Panc1 (cell line): ENCODE measurements at regions not wholly inside any gene's neighbourhood (a gene's known extent, or its start where the extent isn't known, plus 50 kb on each side); places are given as distances from the start of the nearest gene placed in this dataset.

ENCODE experiments used
- ATAC-seq: fragments of 200-7000 bp; cut with Tn5 transposase; 2 replicates; pipeline ENCODE4 v1.9.1; 2020; ENCODE audit warnings: mild to moderate bottlenecking, moderate library complexity
- BruUV-seq: library from RNA; stranded (reverse); fragments of 400-500 nt; replicated peaks from 2 replicates; lab custom pipeline; 2021; lab: Mats Ljungman, UMichigan
- CTCF ChIA-PET: fragments of 300-600 bp; sonication (Branson Sonifier 250); formaldehyde crosslinking; loops from one replicate; lab custom pipeline; 2022; ENCODE audit warnings: antibody characterized with exemption; lab: Charles Lee
- POLR2A ChIA-PET: fragments of 300-600 bp; sonication (Branson Sonifier 250); formaldehyde crosslinking; loops from one replicate; lab custom pipeline; 2022; ENCODE audit warnings: antibody characterized with exemption; lab: Charles Lee
- DNase-seq: peaks from one replicate; pipeline ENCODE4 v3.0.0-alpha.2; 2010; ENCODE audit warnings: low read depth, low spot score
- H3K27ac ChIP-seq: 2 replicates; pipeline ENCODE4 v1.5.1; 2011; ENCODE audit warnings: mild to moderate bottlenecking, low read length, inconsistent platforms
- H3K27me3 ChIP-seq: fragments of 200-500 bp; sonication (Bioruptor generic); 2 replicates; pipeline ENCODE4 v1.6.0; 2014; ENCODE audit warnings: low read length, inconsistent platforms; ENCODE audit not compliant: control insufficient read depth, insufficient read depth
- H3K36me3 ChIP-seq: fragments of 200-500 bp; sonication (Bioruptor generic); 2 replicates; pipeline ENCODE4 v1.5.1; 2014; ENCODE audit warnings: inconsistent platforms, mild to moderate bottlenecking, low read length, moderate library complexity; ENCODE audit not compliant: control insufficient read depth, insufficient read depth
- H3K4me1 ChIP-seq: 2 replicates; pipeline ENCODE4 v1.5.1; 2011; ENCODE audit warnings: inconsistent platforms, mild to moderate bottlenecking, low read length, moderate library complexity; ENCODE audit not compliant: control insufficient read depth, insufficient read depth
- H3K4me3 ChIP-seq, 2 experiments: 2 replicates each; pipeline ENCODE4 v1.5.1; 2011 to 2012; ENCODE audit warnings: low read depth in 2 of 2, low read length in 2 of 2, mild to moderate bottlenecking in 2 of 2, inconsistent platforms in 1 of 2, moderate library complexity in 1 of 2
- H3K9me3 ChIP-seq: fragments of 200-500 bp; sonication (Bioruptor generic); 2 replicates; pipeline ENCODE4 v1.5.1; 2014; ENCODE audit warnings: low read depth, mild to moderate bottlenecking, inconsistent platforms, low read length, moderate library complexity; ENCODE audit not compliant: control insufficient read depth, insufficient read depth
- CTCF ChIP-seq: fragments of 450-650 bp; IDR thresholded peaks from 2 replicates; pipeline ENCODE4 v1.5.1; 2017; ENCODE audit warnings: mild to moderate bottlenecking
- POLR2AphosphoS5 ChIP-seq: IDR thresholded peaks from 2 replicates; pipeline ENCODE4 v1.6.1; 2012; ENCODE audit warnings: mild to moderate bottlenecking, low read depth, low read length, moderate library complexity
- REST ChIP-seq, 2 experiments: IDR thresholded peaks; 2 replicates each; pipeline ENCODE4 v1.6.1; 2011 to 2012; ENCODE audit warnings: low read depth in 2 of 2, control low read depth in 1 of 2, low read length in 1 of 2, mild to moderate bottlenecking in 1 of 2, moderate library complexity in 1 of 2; ENCODE audit not compliant: insufficient read depth in 1 of 2
- SIN3A ChIP-seq: IDR thresholded peaks from 2 replicates; pipeline ENCODE4 v1.6.1; 2012; ENCODE audit warnings: low read depth, mild to moderate bottlenecking, low read length, moderate library complexity, borderline replicate concordance; ENCODE audit not compliant: insufficient read depth
- TCF7L2 ChIP-seq: IDR thresholded peaks from 2 replicates; pipeline ENCODE4 v1.6.1; 2011; ENCODE audit warnings: mild to moderate bottlenecking, low read depth, low read length, inconsistent platforms
- in situ Hi-C: cut with HindIII; loops from 2 replicates; pipeline ENCODE4 v1.10.0; 2016; ENCODE audit warnings: low sequenced_read_pairs, low pct_unique_long_range_greater_than_20kb
- intact Hi-C: fragments of 100-400 bp; cut with micrococcal nuclease; formaldehyde crosslinking; loops from one replicate; pipeline ENCODE4 v1.10.0; 2022; ENCODE audit not compliant: unreplicated experiment

GRCh38 chr2:236748801-236749200 lies 179.2 kb downstream of the ACKR3 start:
- BruUV-seq: no TSS peak
- POLR2A ChIA-PET: no interaction called here
- Histone ChIP-seq H3K27me3 (peaks cover 7% of the 10 kb centered on the region), H3K4me3 (no peak overlapping the region), H3K27ac (no peak overlapping the region), H3K4me1 (no peaks in the 10 kb centered on the region), H3K36me3 (no peaks in the 10 kb centered on the region), H3K9me3 (no peaks in the 10 kb centered on the region)
- DNase-seq (no peak), ATAC-seq (no peak)
- TF ChIP-seq SIN3A: no peak
- TF ChIP-seq TCF7L2: no peak
- no peak for TF ChIP-seq CTCF
- no peak for TF ChIP-seq REST (IDR thresholded peaks at IDR 0.05; ENCODE audit: insufficient read depth in 1 of 2, low read depth in 2 of 2, low read length in 1 of 2)
- no peak for TF ChIP-seq POLR2AphosphoS5
- in situ Hi-C loops (no loop called here), intact Hi-C loops (no loop called here)
- CTCF ChIA-PET: no interaction called here

DNA sequence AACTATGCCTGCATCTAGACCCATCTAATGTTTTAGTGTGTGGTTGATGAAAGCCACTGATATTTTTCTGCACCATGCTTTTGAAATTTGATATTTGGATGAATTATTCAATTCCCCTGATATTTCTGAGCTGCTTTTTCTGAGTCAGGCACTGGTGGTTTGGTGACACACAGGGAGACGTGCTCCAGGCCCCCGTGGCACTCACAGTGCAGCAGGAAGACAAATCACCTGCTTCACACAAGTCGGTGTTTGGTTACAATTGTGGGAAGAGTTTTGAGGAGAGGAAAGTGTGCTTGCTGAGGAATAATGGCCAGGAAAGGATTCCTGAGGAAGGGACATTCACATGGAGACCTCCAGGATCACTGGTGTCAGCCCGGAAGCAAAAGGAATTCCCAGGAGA lies 179.7 kb downstream of the ACKR3 start:
- DNase-seq (no peak), ATAC-seq (no peak)
- TF ChIP-seq CTCF: no peak
- TF ChIP-seq REST (IDR thresholded peaks at IDR 0.05; ENCODE audit: insufficient read depth in 1 of 2, low read depth in 2 of 2, low read length in 1 of 2): no peak
- no peak for TF ChIP-seq POLR2AphosphoS5
- TF ChIP-seq TCF7L2: no peak
- TF ChIP-seq SIN3A: no peak
- Histone ChIP-seq H3K36me3 (no peaks in the 10 kb centered on the region), H3K27me3 (peaks cover 7% of the 10 kb centered on the region), H3K27ac (no peak overlapping the region), H3K4me1 (no peaks in the 10 kb centered on the region), H3K9me3 (no peaks in the 10 kb centered on the region), H3K4me3 (no peak overlapping the region)
- BruUV-seq: no TSS peak
- in situ Hi-C loops: no loop called here
- ChIA-PET CTCF (no interaction called here), POLR2A (no interaction called here)
- intact Hi-C loops: no loop called here
